HG03432 (cell line): ENCODE measurements at regions not wholly inside any gene's neighbourhood (a gene's known extent, or its start where the extent isn't known, plus 50 kb on each side); places are given as distances from the start of the nearest gene placed in this dataset.

ENCODE experiments used
- ATAC-seq: cut with Tn5 transposase; IDR thresholded peaks from one replicate; pipeline ENCODE4 v1.9.1; 2021; ENCODE audit warnings: mild to moderate bottlenecking, moderate library complexity; ENCODE audit not compliant: unreplicated experiment

- ATAC-seq, result no peak
Observed at GRCh38 chr20:58111310-58112016, 117.0 kb downstream of the ANKRD60 start.

DNA sequence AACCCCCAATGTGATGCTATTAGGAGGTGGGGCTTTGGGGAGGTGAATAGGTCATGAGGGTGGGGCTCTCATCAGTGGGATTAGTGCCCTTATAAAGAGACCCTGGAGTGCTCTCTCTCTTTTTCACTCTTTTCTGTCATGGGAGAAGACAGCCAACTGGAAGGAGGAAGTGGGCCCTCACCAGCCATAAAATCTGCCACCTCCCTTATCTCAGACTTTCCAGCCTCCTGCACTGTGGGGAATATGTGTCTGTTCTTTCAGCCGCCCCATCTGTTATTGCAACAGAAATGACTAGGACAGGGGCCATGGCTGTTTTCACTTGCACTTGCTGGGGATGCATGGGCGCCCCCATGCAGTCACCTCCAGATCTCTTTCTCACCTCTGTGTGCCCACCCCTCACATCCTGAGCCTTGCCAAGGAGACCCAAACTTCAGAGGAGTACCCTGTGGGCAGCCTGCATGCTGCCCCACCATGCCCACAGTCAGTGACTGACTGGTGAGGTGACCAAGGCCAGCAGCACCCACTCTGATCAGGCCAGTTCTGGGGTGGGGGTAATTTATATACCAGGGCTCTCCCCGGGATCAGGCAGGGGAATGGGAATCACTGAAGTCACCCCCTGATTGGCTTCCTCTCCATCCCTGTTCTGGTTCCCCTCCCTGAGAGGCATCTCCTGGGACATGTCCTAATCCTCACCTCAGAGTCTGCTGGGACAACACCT is 118.4 kb downstream of the ANKRD60 start:
- no peak for ATAC-seq

DNA sequence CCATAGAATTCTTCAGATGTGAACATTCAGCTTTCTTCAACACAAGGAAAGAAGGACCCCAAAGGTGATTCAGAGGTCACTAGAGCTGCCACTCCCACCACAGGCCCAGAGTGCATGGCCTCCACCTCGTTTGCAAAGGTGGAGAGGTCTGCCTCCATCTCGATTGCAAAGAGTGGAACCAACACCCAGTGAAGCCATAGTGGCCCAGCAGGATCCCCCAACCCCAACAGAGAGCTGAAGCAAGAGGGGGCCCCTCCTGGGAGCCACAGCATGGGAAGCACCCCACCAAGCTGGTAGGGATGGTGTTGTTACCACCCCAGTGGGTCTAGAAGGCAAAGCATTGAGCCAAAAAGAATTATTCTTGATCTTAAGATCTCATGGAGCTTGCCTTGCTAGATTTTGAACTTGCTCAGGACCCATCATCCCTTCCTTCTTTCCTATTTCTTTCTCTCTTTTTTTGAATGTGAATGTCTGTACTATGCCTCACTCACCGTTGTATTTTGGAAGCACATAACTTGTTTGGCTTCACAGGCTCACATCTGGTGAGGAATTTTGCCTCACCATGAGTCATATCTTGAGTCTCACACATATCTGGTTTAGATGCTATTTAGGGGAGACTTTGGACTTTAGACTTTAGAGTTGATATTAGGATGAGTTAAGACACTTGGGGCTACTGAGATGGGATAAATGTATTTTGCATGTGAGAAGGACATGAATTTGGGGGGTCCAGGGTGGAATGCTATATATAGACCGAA is 119.2 kb downstream of the ANKRD60 start:
- no peak for ATAC-seq

DNA sequence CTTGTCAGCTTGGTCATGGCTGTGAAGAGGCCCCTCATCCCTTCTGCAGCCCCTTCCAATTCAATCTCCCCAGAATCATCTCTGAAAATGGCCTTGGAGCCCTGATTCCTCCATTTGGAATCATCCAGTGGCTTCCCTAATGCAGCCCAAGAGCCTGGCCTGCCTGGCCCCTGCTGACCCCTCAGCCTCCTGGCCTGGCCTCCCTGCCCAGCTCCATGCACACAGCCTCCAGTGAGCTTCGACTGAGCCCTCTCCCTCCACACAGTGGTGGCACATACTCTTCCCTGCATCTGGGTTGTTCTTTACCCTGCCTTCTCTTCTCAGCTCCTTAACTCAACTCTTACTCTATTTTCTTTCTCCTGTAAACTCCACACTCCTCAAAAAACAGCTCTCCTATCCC is 120.9 kb downstream of the ANKRD60 start:
- no peak for ATAC-seq

- ATAC-seq, result no peak
Observed at GRCh38 chr20:58106143-58106750, 122.2 kb downstream of the ANKRD60 start.

DNA sequence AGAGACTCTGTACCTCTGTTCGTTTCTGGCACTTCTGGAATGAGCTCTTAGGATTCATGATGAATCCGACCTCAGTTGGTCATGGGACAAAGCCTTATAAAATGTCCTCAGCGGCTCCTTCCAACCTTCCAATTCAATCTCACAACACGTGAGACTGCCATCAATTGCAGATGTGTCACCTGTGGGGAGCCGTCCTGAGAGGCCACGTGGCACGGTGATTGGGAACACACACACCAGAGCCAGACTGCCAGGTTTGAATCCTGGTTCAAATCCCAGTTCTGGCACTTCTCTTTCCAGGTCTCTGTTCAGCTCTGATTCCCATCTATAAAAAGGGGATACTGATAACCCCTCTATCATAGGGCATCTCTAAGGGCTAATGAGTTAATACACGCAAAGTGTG is 124.5 kb downstream of the ANKRD60 start:
- ATAC-seq, result no peak

DNA sequence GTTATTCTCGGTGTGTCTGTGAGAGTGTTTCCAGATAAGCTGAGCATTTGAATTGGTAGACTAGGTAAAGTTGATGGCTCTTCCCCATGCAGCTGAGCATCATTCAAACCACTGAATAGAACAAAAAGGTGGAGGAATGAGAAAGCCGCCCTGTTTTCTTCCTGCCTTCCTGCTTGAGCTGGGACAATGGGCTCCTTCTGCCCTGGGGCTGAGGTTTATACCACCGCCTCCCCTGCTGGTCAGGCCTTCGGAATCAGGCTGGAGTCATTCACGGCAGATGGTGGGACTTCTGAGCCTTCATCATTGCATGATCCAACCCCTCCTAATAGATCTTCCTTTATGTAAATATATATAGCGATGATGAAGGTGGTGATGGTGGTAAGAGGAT is 124.9 kb downstream of the ANKRD60 start:
- no peak for ATAC-seq

GRCh38 chr20:58102744-58103516 is 125.5 kb downstream of the ANKRD60 start:
- ATAC-seq, result no peak

DNA sequence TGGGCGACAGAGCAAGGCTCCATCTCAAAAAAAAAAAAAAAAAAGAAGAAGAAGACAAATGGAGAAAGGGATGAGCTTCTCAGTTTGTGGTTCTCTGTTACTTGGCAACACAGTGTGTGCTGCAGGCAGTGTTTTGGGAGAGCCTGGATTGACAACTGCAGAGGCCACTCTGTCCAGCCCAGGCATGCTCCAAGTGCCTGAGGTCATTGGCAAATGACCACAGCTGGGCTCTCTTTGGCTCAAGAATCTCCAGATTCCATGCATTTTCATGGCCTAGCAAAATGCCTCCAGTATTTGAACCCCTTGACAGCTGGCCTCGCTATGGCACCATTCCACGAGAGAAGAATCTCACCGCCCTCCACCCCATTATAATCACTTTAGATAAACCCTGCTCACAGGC is 126.2 kb downstream of the ANKRD60 start:
- no peak for ATAC-seq

DNA sequence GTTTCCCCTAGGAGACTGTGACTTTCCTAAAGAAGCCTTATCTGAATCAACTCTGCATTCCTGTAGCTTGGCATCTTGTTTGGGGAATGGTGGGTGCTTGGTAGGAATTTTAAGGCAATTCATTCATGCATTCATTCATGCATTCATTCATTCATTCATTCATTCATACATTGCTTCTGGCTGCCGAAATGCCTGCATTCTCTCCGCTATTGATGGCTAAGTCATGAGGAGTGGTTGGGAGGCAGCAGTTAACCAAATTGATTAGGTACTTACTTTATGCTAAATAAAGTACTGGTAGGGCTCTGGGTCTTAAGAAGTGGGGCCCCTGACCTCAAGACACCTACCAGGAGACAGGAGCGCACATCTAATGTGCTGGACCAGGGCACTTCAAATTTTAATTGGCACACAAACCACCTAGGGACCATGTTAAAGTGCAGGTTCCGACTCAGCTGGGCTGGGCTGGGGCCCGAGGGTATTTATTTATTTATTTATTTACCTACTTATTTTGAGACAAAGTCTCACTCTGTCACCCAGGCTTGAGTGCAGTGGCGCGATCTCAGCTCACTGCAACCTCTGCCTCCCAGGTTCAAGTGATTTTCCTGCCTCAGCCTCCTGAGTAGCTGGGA is 127.6 kb downstream of the ANKRD60 start:
- no peak for ATAC-seq

DNA sequence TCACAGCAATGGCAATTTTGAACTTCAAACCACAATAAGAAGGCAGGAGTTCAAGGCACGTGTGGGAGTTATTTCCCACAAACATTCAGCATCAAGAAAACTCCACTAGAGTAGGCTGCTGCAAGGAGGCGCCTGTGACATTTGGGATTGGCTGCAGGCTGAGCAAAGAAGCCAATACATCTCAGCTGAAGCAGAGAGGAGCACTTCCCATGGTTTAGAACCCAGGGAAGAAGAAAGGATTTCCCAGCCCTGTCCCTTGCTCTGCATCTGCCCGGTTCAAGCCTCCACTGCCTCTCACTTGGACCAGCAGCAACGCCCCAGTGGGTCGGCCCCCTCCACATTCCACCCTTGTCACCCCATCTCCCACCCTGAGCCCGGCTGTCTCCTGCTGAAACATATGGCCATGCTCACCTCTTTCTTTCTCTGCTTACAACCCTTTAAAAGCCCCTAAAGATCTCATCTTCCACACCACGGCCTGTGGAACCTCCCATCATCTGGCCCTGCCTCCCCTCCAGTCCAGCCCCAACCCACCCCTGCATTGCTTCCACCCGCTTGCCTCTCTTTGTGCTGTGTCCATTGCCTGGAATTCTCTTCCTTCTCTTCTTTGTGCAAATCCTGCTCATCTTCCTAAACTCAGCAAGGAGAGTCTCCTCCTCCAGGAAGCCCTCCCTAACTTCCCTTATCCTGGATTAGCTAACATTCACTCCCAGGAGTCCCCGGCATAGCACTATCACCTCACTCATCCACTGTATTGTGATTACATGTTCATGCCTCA is 128.3 kb downstream of the ANKRD60 start:
- ATAC-seq, result no peak

- ATAC-seq, result no peak
Observed at GRCh38 chr20:58099291-58099935, 129.0 kb downstream of the ANKRD60 start.

GRCh38 chr20:58098571-58098970 is 129.9 kb downstream of the ANKRD60 start:
- ATAC-seq, result no peak

- no peak for ATAC-seq
Observed at GRCh38 chr20:58097943-58098342, 130.5 kb downstream of the ANKRD60 start.

DNA sequence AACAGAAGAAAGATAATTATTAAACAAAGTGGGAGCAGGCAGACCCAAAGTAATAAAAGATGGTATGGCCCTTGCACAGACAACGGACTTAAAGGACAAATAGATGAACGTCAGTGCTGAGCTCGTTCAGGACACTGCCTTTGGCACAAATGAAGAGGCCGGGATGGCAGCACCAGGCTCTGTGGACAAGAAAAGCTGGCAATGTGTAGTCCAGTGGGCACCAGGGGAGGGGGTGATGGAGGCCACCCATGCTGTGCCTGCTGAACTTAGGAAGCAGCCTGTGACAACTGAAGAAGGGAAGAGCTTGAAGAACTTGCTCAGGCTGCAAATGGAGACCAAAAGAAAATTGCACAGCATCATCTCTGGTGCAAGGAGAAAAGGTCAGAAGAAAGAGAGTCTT is 131.0 kb downstream of the ANKRD60 start:
- no peak for ATAC-seq

DNA sequence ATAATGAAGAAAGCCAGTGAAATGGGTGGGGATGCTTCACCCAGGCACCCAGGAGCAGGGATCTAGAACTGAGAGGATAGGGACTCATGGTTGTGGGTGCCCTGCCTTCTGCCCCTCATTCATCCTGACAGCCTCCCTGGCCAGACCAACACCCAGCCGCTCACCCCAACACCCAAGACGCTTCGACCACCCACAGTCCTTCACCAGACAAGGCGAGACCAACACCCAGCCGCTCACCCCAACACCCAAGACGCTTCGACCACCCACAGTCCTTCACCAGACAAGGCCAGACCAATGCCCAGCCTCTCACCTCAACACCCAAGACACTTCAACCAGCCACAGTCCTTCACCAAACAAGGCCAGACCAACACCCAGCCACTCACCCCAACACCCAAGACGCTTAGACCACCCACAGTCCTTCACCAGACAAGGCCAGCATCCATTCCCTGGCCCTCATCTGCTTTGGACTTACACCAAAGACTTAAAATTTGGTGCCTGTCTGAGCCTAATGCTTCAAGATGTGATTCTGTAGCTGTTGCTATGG is 131.5 kb downstream of the ANKRD60 start:
- no peak for ATAC-seq

DNA sequence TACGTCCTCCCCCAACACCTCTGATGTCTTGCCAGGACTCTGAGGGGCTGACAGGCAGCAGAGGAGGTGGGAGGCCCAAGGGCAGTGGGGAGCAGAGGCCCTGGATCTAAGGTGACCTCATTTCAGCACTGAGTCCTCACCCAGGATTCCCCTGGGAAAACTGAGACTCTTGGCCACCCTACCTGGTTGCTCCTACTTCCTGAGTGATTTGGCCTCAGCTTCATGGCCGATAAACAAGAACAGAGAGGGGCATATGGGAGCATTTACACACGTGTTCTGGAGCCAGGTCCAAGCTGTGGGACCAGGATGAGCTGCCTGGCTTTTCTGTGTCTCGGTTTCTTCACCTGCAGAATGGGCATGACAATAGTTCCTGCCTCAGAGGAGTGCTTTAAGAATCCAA is 133.8 kb downstream of the ANKRD60 start:
- ATAC-seq, result no peak

DNA sequence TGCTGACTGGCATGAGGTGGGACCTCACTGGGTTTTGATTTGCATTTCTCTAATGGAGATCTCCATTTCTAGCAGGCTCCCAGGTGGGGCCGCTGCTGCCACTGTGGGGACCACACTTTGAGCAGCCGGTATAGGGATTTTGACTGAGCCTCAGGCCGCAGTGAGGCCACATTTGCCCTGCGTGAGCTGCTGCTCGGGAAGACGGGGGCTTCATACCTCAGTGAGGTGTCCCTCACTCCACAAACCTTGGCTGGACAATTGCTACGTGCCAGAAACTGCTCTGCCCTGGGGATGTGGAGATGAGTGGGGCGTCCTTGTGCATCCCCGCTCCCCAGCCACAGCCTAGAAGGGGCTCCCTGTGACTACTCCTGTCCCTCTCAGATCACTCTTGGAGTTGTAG is 134.3 kb downstream of the ANKRD60 start:
- no peak for ATAC-seq

- no peak for ATAC-seq
Observed at GRCh38 chr20:58092871-58093270, 135.6 kb downstream of the ANKRD60 start.
